Endothelial cell (in vitro differentiated cells): ENCODE measurements at regions not wholly inside any gene's neighbourhood (a gene's known extent, or its start where the extent isn't known, plus 50 kb on each side); places are given as distances from the start of the nearest gene placed in this dataset.

ENCODE experiments used
- DNase-seq: peaks from one replicate; pipeline ENCODE4 v3.0.0; 2021; ENCODE audit warnings: low spot score
- H3K27ac Mint-ChIP-seq: one replicate; pipeline ENCODE4 v1.8.0; 2021; ENCODE audit warnings: mixed read lengths, inconsistent platforms; ENCODE audit not compliant: unreplicated experiment
- H3K27me3 Mint-ChIP-seq: one replicate; pipeline ENCODE4 v1.8.0; 2021; ENCODE audit warnings: mild to moderate bottlenecking, moderate library complexity, mixed read lengths, inconsistent platforms; ENCODE audit not compliant: unreplicated experiment
- H3K36me3 Mint-ChIP-seq: one replicate; pipeline ENCODE4 v1.8.0; 2021; ENCODE audit warnings: mild to moderate bottlenecking, low read depth, mixed read lengths, inconsistent platforms; ENCODE audit not compliant: unreplicated experiment
- H3K4me1 Mint-ChIP-seq: one replicate; pipeline ENCODE4 v1.8.0; 2021; ENCODE audit warnings: mild to moderate bottlenecking, mixed read lengths, inconsistent platforms; ENCODE audit not compliant: unreplicated experiment
- H3K4me3 Mint-ChIP-seq: one replicate; pipeline ENCODE4 v1.8.0; 2021; ENCODE audit warnings: mild to moderate bottlenecking, mixed read lengths, inconsistent platforms; ENCODE audit not compliant: unreplicated experiment
- H3K9me3 Mint-ChIP-seq: one replicate; pipeline ENCODE4 v1.8.0; 2021; ENCODE audit warnings: mixed read lengths, inconsistent platforms; ENCODE audit not compliant: unreplicated experiment
- CTCF ChIP-seq: fragments of 200-600 bp; sonication (generic); IDR thresholded peaks from one replicate; pipeline ENCODE4 v1.5.0; 2021; ENCODE audit warnings: antibody characterized with exemption; ENCODE audit not compliant: unreplicated experiment

DNA sequence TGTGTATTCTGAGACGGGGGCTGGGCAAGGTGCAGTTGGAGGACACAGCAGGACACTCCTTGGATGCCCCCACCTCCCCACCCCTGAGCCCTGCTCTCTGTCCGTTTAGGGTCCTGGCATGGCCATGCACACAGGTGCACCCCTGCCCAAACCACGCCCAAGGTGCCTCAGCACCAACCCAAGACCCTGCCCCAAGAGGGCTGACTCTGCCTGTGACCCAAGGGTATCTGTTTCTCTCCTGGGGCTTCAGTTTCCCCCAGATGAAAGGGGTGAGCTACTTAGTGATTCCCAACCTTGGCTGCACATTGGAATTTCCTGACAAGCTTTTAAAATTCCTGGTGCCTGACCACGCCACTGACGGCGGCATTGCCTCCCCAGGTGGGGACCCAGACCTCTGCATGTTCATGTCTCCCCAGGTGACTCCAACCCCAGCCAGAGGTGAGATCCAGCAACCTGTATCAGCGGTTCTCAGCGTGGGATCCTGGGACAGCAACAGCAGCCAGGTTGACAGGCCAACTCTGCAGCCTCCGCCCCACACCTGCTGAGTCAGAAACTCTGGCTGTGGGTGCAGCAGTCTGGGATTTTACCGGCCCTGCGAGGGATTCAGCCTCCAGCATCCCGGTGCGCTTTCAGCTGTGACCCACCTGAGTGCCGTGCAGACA is 483.4 kb downstream of the NPHP4 start:
- Mint-ChIP-seq H3K27me3 (peaks cover 8% of the 10 kb centered on the region), H3K4me1 (peaks cover 9% of the 10 kb centered on the region), H3K27ac (no peak overlapping the region), H3K4me3 (no peak overlapping the region), H3K9me3 (no peaks in the 10 kb centered on the region), H3K36me3 (no peaks in the 10 kb centered on the region)
- DNase-seq, result no peak
- TF ChIP-seq CTCF, result no peak

GRCh38 chr1:5507340-5507739 is 484.9 kb downstream of the NPHP4 start:
- H3K36me3 Mint-ChIP-seq, result no peaks in the 10 kb centered on the region
- no peaks in the 10 kb centered on the region for H3K9me3 Mint-ChIP-seq
- H3K4me3 Mint-ChIP-seq, result no peak overlapping the region
- no peak for TF ChIP-seq CTCF
- H3K27me3 Mint-ChIP-seq, result peaks cover 8% of the 10 kb centered on the region
- H3K27ac Mint-ChIP-seq, result no peak overlapping the region
- no peak for DNase-seq
- peaks cover 9% of the 10 kb centered on the region for H3K4me1 Mint-ChIP-seq

DNA sequence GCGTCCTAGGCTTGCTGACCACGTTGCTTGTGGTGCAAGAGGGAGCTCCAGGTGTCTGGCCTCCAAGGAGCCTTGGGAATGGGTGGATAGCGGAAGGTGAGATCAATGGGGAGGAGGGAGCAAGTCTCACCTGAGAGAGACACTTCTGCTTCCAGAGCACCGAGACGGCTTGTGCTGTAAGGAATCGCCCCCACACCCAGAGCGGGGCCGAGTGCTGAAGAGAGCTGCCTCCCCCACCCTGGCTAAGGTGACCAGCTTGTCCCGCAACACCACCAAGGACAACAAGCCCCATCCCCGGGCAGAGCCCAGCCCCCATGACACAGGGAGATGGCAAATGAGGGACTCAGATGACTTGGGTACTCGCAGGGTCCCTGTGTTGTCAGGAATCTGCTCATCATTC is 485.6 kb downstream of the NPHP4 start:
- Mint-ChIP-seq H3K27ac (no peak overlapping the region), H3K27me3 (peaks cover 8% of the 10 kb centered on the region), H3K36me3 (no peaks in the 10 kb centered on the region), H3K9me3 (no peaks in the 10 kb centered on the region), H3K4me1 (peaks cover 9% of the 10 kb centered on the region), H3K4me3 (no peak overlapping the region)
- no peak for DNase-seq
- TF ChIP-seq CTCF, result no peak

DNA sequence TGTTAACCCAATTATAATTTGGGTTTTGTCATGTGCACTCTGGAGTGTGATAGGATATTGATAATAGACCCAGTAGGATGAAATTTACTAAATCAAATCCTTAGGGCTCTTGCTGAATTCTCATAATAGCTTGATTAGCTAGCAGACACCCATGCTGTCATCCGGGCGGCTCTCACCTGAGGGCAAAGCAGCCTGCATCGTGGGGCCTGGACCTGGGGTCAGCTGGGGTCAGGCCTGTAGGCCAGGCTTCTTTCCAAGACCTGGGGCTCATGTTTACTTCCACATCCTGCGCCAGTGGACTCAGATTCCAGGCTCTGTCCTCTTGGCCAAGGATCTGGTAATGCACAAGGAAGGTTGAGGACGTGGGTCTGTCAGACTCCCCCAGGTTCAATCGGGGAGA is 486.3 kb downstream of the NPHP4 start:
- Mint-ChIP-seq H3K9me3 (no peaks in the 10 kb centered on the region), H3K27me3 (peaks cover 6% of the 10 kb centered on the region), H3K4me3 (no peak overlapping the region), H3K4me1 (peaks cover 3% of the 10 kb centered on the region), H3K36me3 (no peaks in the 10 kb centered on the region), H3K27ac (no peak overlapping the region)
- no peak for TF ChIP-seq CTCF
- no peak for DNase-seq

GRCh38 chr1:5504364-5504740 is 487.9 kb downstream of the NPHP4 start:
- no peaks in the 10 kb centered on the region for H3K9me3 Mint-ChIP-seq
- H3K4me3 Mint-ChIP-seq, result no peak overlapping the region
- H3K27ac Mint-ChIP-seq, result no peak overlapping the region

More at GRCh38 chr1:5504364-5504740, 487.9 kb downstream of the NPHP4 start:
- no peaks in the 10 kb centered on the region for H3K36me3 Mint-ChIP-seq
- no peak for TF ChIP-seq CTCF
- peaks cover 7% of the 10 kb centered on the region for H3K27me3 Mint-ChIP-seq
- H3K4me1 Mint-ChIP-seq, result no peaks in the 10 kb centered on the region
- DNase-seq, result no peak
